HEK293 (cell line): ENCODE measurements at regions not wholly inside any gene's neighbourhood (a gene's known extent, or its start where the extent isn't known, plus 50 kb on each side); places are given as distances from the start of the nearest gene placed in this dataset.

ENCODE experiments used
- CTCF ChIA-PET: fragments of 350-600 bp; formaldehyde crosslinking; extraction: SDS; loops from one replicate; lab custom pipeline; 2021; ENCODE audit warnings: antibody characterized with exemption; lab: Yijun Ruan, JAX
- POLR2A ChIA-PET: fragments of 300-600 bp; formaldehyde crosslinking; extraction: SDS; loops from one replicate; lab custom pipeline; 2020; ENCODE audit warnings: antibody characterized with exemption, inconsistent platforms; lab: Yijun Ruan, JAX
- H3K27ac ChIP-seq: fragments of 200-500 bp; sonication (Bioruptor generic); 2 replicates; pipeline ENCODE4 v1.5.1; 2014; ENCODE audit warnings: low read depth, low read length, control low read depth, inconsistent platforms; ENCODE audit errors: extremely low read depth
- H3K36me3 ChIP-seq, 2 experiments: fragments of 200-500 bp in 1 of 2; sonication (Bioruptor generic) in 1 of 2; 1 replicate in 1 of 2; 2 replicates in 1 of 2; pipeline ENCODE4 v1.5.1; 2014 to 2017; ENCODE audit warnings: inconsistent platforms in 2 of 2, low read length in 2 of 2; ENCODE audit not compliant: control insufficient read depth in 2 of 2, insufficient read depth in 1 of 2
- H3K4me1 ChIP-seq: fragments of 200-500 bp; sonication (Bioruptor generic); 2 replicates; pipeline ENCODE4 v1.5.1; 2014; ENCODE audit warnings: mild to moderate bottlenecking, low read length, inconsistent platforms; ENCODE audit not compliant: control insufficient read depth, insufficient read depth
- H3K4me3 ChIP-seq: 2 replicates; pipeline ENCODE4 v1.5.1; 2011; ENCODE audit warnings: low read depth, mild to moderate bottlenecking, control low read depth, low read length, moderate library complexity
- H3K9me3 ChIP-seq: fragments of 200-500 bp; sonication (Bioruptor generic); 2 replicates; pipeline ENCODE4 v1.5.1; 2014; ENCODE audit warnings: low read depth, low read length, inconsistent platforms; ENCODE audit not compliant: control insufficient read depth, insufficient read depth
- CTCF ChIP-seq: fragments of 450-650 bp; formaldehyde crosslinking; IDR thresholded peaks from 2 replicates; pipeline ENCODE4 v1.5.1; 2016; ENCODE audit warnings: missing biosample characterization, missing genetic modification characterization
- GLI2 ChIP-seq: fragments of 450-650 bp; formaldehyde crosslinking; IDR thresholded peaks from 2 replicates; pipeline ENCODE4; 2017; ENCODE audit warnings: missing biosample characterization, missing genetic modification characterization, low read depth, borderline replicate concordance
- PATZ1 ChIP-seq: fragments of 450-650 bp; formaldehyde crosslinking; IDR thresholded peaks from 2 replicates; pipeline ENCODE4 v1.5.1; 2016; ENCODE audit warnings: missing biosample characterization, missing genetic modification characterization
- SALL2 ChIP-seq: fragments of 450-650 bp; formaldehyde crosslinking; IDR thresholded peaks from 2 replicates; pipeline ENCODE4 v1.5.0; 2017; ENCODE audit warnings: missing biosample characterization, mild to moderate bottlenecking, missing genetic modification characterization, borderline replicate concordance
- SCRT1 ChIP-seq: fragments of 450-650 bp; formaldehyde crosslinking; IDR thresholded peaks from 2 replicates; pipeline ENCODE4 v1.5.1; 2016; ENCODE audit warnings: missing biosample characterization, missing genetic modification characterization, borderline replicate concordance
- SETDB1 ChIP-seq: IDR thresholded peaks from one replicate; pipeline ENCODE4 v1.6.1; 2017; ENCODE audit warnings: mild to moderate bottlenecking, low read length, moderate library complexity, mixed read lengths; ENCODE audit not compliant: insufficient read length
- YY2 ChIP-seq: fragments of 450-650 bp; formaldehyde crosslinking; IDR thresholded peaks from 2 replicates; pipeline ENCODE4 v1.5.1; 2016; ENCODE audit warnings: missing biosample characterization, missing genetic modification characterization
- ZBTB20 ChIP-seq: fragments of 450-650 bp; formaldehyde crosslinking; IDR thresholded peaks from 2 replicates; pipeline ENCODE4 v1.5.1; 2016; ENCODE audit warnings: missing biosample characterization, missing genetic modification characterization
- ZFHX2 ChIP-seq: fragments of 450-650 bp; formaldehyde crosslinking; conservative IDR thresholded peaks from 2 replicates; pipeline ENCODE4 v1.5.1; 2016; ENCODE audit warnings: missing biosample characterization, missing genetic modification characterization
- ZNF138 ChIP-seq: fragments of 450-650 bp; formaldehyde crosslinking; IDR thresholded peaks from 2 replicates; pipeline ENCODE4 v1.5.1; 2016; ENCODE audit warnings: missing biosample characterization, missing genetic modification characterization, borderline replicate concordance
- ZNF146 ChIP-seq: fragments of 450-650 bp; formaldehyde crosslinking; IDR thresholded peaks from 2 replicates; pipeline ENCODE4 v1.5.1; 2016; ENCODE audit warnings: missing biosample characterization, missing genetic modification characterization
- ZNF302 ChIP-seq: fragments of 450-650 bp; formaldehyde crosslinking; IDR thresholded peaks from 2 replicates; pipeline ENCODE4 v1.5.1; 2016; ENCODE audit warnings: missing biosample characterization, missing genetic modification characterization, low read depth
- ZNF324 ChIP-seq: fragments of 450-650 bp; formaldehyde crosslinking; IDR thresholded peaks from 2 replicates; pipeline ENCODE4 v1.5.1; 2016; ENCODE audit warnings: missing biosample characterization, missing genetic modification characterization
- ZNF404 ChIP-seq: fragments of 450-650 bp; formaldehyde crosslinking; IDR thresholded peaks from 2 replicates; pipeline ENCODE4 v1.5.1; 2017; ENCODE audit warnings: missing biosample characterization, missing genetic modification characterization
- ZNF48 ChIP-seq: fragments of 450-650 bp; formaldehyde crosslinking; IDR thresholded peaks from 2 replicates; pipeline ENCODE4 v1.5.1; 2016; ENCODE audit warnings: missing biosample characterization, missing genetic modification characterization
- ZNF513 ChIP-seq: fragments of 450-650 bp; IDR thresholded peaks from 2 replicates; pipeline ENCODE4 v1.5.1; 2018; ENCODE audit warnings: missing biosample characterization, missing genetic modification characterization
- ZNF558 ChIP-seq: fragments of 450-650 bp; formaldehyde crosslinking; IDR thresholded peaks from 2 replicates; pipeline ENCODE4 v1.5.1; 2016; ENCODE audit warnings: missing biosample characterization, missing genetic modification characterization
- ZNF560 ChIP-seq: fragments of 450-650 bp; formaldehyde crosslinking; IDR thresholded peaks from 2 replicates; pipeline ENCODE4 v1.5.1; 2017; ENCODE audit warnings: missing biosample characterization, missing genetic modification characterization, borderline replicate concordance
- ZNF571 ChIP-seq: fragments of 450-650 bp; formaldehyde crosslinking; IDR thresholded peaks from 2 replicates; pipeline ENCODE4 v1.5.0; 2017; ENCODE audit warnings: missing biosample characterization, missing genetic modification characterization
- ZNF600 ChIP-seq: fragments of 450-650 bp; formaldehyde crosslinking; IDR thresholded peaks from 2 replicates; pipeline ENCODE4 v1.5.1; 2016; ENCODE audit warnings: missing biosample characterization, missing genetic modification characterization
- ZNF692 ChIP-seq: fragments of 450-650 bp; formaldehyde crosslinking; IDR thresholded peaks from 2 replicates; pipeline ENCODE4 v1.5.1; 2016; ENCODE audit warnings: missing biosample characterization, missing genetic modification characterization
- ZNF747 ChIP-seq: fragments of 450-650 bp; formaldehyde crosslinking; IDR thresholded peaks from 2 replicates; pipeline ENCODE4 v1.5.1; 2016; ENCODE audit warnings: missing biosample characterization, missing genetic modification characterization
- ZSCAN16 ChIP-seq: fragments of 450-650 bp; formaldehyde crosslinking; IDR thresholded peaks from 2 replicates; pipeline ENCODE4 v1.5.1; 2016; ENCODE audit warnings: missing biosample characterization, missing genetic modification characterization
- ZXDB ChIP-seq: fragments of 450-650 bp; formaldehyde crosslinking; IDR thresholded peaks from 2 replicates; pipeline ENCODE4 v1.5.1; 2016; ENCODE audit warnings: missing biosample characterization, missing genetic modification characterization
- TF ChIP-seq, protein P1 (sequence below): fragments of 450-650 bp; formaldehyde crosslinking; IDR thresholded peaks from 2 replicates; pipeline ENCODE4; 2016; ENCODE audit warnings: missing biosample characterization, missing genetic modification characterization
- TF ChIP-seq, protein P2 (sequence below): fragments of 450-650 bp; formaldehyde crosslinking; IDR thresholded peaks from 2 replicates; pipeline ENCODE4 v1.5.1; 2016; ENCODE audit warnings: missing biosample characterization, missing genetic modification characterization

DNA sequence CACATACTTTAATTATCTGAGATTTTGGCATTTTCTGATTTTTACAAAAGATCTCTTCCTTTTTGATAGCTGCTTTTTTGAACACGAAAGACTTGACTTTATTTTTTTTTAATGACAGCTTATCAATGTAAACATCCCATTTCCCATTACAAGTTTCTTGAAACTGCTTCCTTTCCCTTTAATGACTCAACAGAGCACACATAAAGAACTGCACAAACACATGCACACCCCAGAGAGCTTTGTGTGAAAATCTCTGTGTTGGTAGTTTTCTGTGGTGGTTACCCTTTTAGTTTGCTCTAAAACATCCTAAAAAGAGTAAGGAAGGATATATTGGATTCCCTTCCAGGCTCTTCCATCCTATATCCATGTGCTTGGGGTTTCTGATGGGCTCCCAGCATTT is 125.1 kb upstream of the ZNF32 start (continued):
- no peak for TF ChIP-seq ZNF692 (tag by site-specific recombination)

DNA sequence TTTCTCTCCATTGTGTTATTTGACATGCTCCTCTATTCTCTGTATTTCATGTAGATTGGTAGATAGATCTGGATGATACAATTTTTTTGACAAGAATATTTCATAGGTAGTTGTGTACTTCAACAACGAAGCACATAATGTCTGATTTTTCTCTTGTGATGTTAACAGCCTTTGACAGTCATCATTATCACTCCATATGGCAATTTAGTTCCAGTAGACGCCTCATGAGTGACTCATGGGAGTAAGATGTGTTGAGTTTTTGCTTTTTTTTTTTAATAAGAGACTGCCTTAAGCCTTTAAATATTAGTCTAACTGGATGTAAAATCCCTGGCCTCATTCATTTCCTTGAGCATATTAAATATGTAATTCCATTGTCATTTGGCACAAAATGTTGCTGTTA is 123.5 kb upstream of the ZNF32 start:
- H3K4me3 ChIP-seq: no peak overlapping the region
- TF ChIP-seq ZXDB (no peak), ZNF404 (no peak), ZNF324 (tag by site-specific recombination) (no peak), ZSCAN16 (tag by site-specific recombination) (no peak), ZNF571 (tag by site-specific recombination) (no peak), YY2 (tag by site-specific recombination) (no peak), ZNF146 (no peak), SETDB1 (no peak), CTCF (tag by site-specific recombination) (no peak), SCRT1 (tag by site-specific recombination) (no peak), ZBTB20 (tag by site-specific recombination) (no peak), GLI2 (no peak), ZNF558 (tag by site-specific recombination) (no peak), SALL2 (tag by site-specific recombination) (no peak), ZNF138 (tag by site-specific recombination) (no peak)
- TF ChIP-seq, protein P1, sequence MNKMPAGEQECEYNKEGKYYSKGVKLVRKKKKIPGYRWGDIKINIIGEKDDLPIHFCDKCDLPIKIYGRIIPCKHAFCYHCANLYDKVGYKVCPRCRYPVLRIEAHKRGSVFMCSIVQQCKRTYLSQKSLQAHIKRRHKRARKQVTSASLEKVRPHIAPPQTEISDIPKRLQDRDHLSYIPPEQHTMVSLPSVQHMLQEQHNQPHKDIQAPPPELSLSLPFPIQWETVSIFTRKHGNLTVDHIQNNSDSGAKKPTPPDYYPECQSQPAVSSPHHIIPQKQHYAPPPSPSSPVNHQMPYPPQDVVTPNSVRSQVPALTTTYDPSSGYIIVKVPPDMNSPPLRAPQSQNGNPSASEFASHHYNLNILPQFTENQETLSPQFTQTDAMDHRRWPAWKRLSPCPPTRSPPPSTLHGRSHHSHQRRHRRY: no peak
- TF ChIP-seq, protein P2, sequence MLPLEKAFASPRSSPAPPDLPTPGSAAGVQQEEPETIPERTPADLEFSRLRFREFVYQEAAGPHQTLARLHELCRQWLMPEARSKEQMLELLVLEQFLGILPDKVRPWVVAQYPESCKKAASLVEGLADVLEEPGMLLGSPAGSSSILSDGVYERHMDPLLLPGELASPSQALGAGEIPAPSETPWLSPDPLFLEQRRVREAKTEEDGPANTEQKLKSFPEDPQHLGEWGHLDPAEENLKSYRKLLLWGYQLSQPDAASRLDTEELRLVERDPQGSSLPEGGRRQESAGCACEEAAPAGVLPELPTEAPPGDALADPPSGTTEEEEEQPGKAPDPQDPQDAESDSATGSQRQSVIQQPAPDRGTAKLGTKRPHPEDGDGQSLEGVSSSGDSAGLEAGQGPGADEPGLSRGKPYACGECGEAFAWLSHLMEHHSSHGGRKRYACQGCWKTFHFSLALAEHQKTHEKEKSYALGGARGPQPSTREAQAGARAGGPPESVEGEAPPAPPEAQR (tag by site-specific recombination): no peak
- no peaks in the 10 kb centered on the region; the same call in 1 of the 2 replicates for H3K9me3 ChIP-seq
- no peaks in the 10 kb centered on the region for H3K36me3 ChIP-seq
- no peak overlapping the region for H3K27ac ChIP-seq
- ChIA-PET POLR2A (interaction anchor here (0.6 kb wide), 1 partner anchor 28 kb away, joined by 4 read pairs; no protein-coding TSS in a partner anchor), CTCF (interaction anchor here (0.6 kb wide), 1 partner anchor 1692 kb away, joined by 3 read pairs; no protein-coding TSS in a partner anchor)
- no peaks in the 10 kb centered on the region for H3K4me1 ChIP-seq

GRCh38 chr10:43771675-43772074 is 123.0 kb upstream of the ZNF32 start:
- POLR2A ChIA-PET: interaction anchor here (0.6 kb wide), 1 partner anchor 28 kb away, joined by 4 read pairs; no protein-coding TSS in a partner anchor
- Histone ChIP-seq H3K4me1 (no peaks in the 10 kb centered on the region), H3K4me3 (no peak overlapping the region), H3K27ac (no peak overlapping the region), H3K9me3 (no peaks in the 10 kb centered on the region; the same call in 1 of the 2 replicates), H3K36me3 (no peaks in the 10 kb centered on the region)
- CTCF ChIA-PET: interaction anchor here (0.6 kb wide), 1 partner anchor 1693 kb away, joined by 3 read pairs; no protein-coding TSS in a partner anchor
- TF ChIP-seq ZNF513 (tag by site-specific recombination) (no peak), ZNF560 (tag by site-specific recombination) (no peak), ZNF600 (tag by site-specific recombination) (no peak), ZNF302 (tag by site-specific recombination) (no peak), ZNF48 (tag by site-specific recombination) (no peak), PATZ1 (tag by site-specific recombination) (no peak), ZNF146 (no peak), ZNF747 (tag by site-specific recombination) (no peak), ZFHX2 (no peak), ZXDB (no peak)
